ENCODE measurements at regions not wholly inside any gene's neighbourhood (a gene's known extent, or its start where the extent isn't known, plus 50 kb on each side); places are given as distances from the start of the nearest gene placed in this dataset.
"Not testable (repeated sequence)": the region's sequence is repeated elsewhere in the genome, so short reads cannot be mapped to it uniquely, and the experiment has no call there.

GRCh38 chr5:10018201-10019069, 231.3 kb downstream of the ATPSCKMT start:
- no peak for DNase-seq (ENCODE audit: low read depth)
- no peak overlapping the region for H3K4me3 ChIP-seq (ENCODE audit: low read depth, low read length)
- TF ChIP-seq CTCF (IDR thresholded peaks at IDR 0.05; ENCODE audit: insufficient read depth, low read depth, low read length, missing control alignments) = no peak

GRCh38 chr5:10017786-10018185, 231.9 kb downstream of the ATPSCKMT start:
- TF ChIP-seq CTCF (IDR thresholded peaks at IDR 0.05; ENCODE audit: insufficient read depth, low read depth, low read length, missing control alignments) = no peak
- DNase-seq (ENCODE audit: low read depth) = no peak
- no peak overlapping the region for H3K4me3 ChIP-seq (ENCODE audit: low read depth, low read length)

- not testable (repeated sequence) for DNase-seq (ENCODE audit: low read depth); H3K4me3 ChIP-seq (ENCODE audit: low read depth, low read length)
Measured at GRCh38 chr5:10016559-10016958, 233.1 kb downstream of the ATPSCKMT start.

- not testable (repeated sequence) for DNase-seq (ENCODE audit: low read depth); H3K4me3 ChIP-seq (ENCODE audit: low read depth, low read length)
Measured at GRCh38 chr5:10015681-10016080, 234.0 kb downstream of the ATPSCKMT start.

- H3K4me3 ChIP-seq (ENCODE audit: low read depth, low read length) = no peak overlapping the region
- no peak for DNase-seq (ENCODE audit: low read depth)
- no peak for TF ChIP-seq CTCF (IDR thresholded peaks at IDR 0.05; ENCODE audit: insufficient read depth, low read depth, low read length, missing control alignments)
Measured at GRCh38 chr5:10009802-10010201, 239.9 kb downstream of the ATPSCKMT start.

GRCh38 chr5:9987101-9987500, 262.6 kb downstream of the ATPSCKMT start:
- TF ChIP-seq CTCF (IDR thresholded peaks at IDR 0.05; ENCODE audit: insufficient read depth, low read depth, low read length, missing control alignments) = no peak
- DNase-seq (ENCODE audit: low read depth) = no peak
- H3K4me3 ChIP-seq (ENCODE audit: low read depth, low read length) = no peak overlapping the region

GRCh38 chr5:9977070-9977469, 272.6 kb downstream of the ATPSCKMT start:
- TF ChIP-seq CTCF (IDR thresholded peaks at IDR 0.05; ENCODE audit: insufficient read depth, low read depth, low read length, missing control alignments) = no peak
- H3K4me3 ChIP-seq (ENCODE audit: low read depth, low read length) = no peak overlapping the region
- DNase-seq (ENCODE audit: low read depth) = no peak

GRCh38 chr5:9976621-9977020, 273.1 kb downstream of the ATPSCKMT start:
- no peak for TF ChIP-seq CTCF (IDR thresholded peaks at IDR 0.05; ENCODE audit: insufficient read depth, low read depth, low read length, missing control alignments)
- no peak for DNase-seq (ENCODE audit: low read depth)

More at GRCh38 chr5:9976621-9977020, 273.1 kb downstream of the ATPSCKMT start:
- no peak overlapping the region for H3K4me3 ChIP-seq (ENCODE audit: low read depth, low read length)
